Lower lobe of right lung (tissue), 2 donors: ENCODE measurements at regions not wholly inside any gene's neighbourhood (a gene's known extent, or its start where the extent isn't known, plus 50 kb on each side); places are given as distances from the start of the nearest gene placed in this dataset.

Source experiments
- ATAC-seq, 2 donors: fragments of 200-7000 bp; cut with Tn5 transposase; one replicate each; pipeline ENCODE4 v1.9.1; 2020 to 2022; ENCODE audit warnings: mild to moderate bottlenecking in 2 of 2, moderate library complexity in 2 of 2
- DNase-seq: peaks from one replicate; pipeline ENCODE4 v3.0.0-alpha.2; 2020
- H3K27ac ChIP-seq: fragments of 200-600 bp; one replicate; pipeline ENCODE4 v1.8.0; 2022
- H3K27me3 ChIP-seq: fragments of 200-600 bp; one replicate; pipeline ENCODE4 v1.8.0; 2022; ENCODE audit warnings: low read depth
- H3K36me3 ChIP-seq: fragments of 200-600 bp; one replicate; pipeline ENCODE4 v1.8.0; 2022; ENCODE audit warnings: mild to moderate bottlenecking
- H3K4me1 ChIP-seq: fragments of 200-600 bp; one replicate; pipeline ENCODE4 v1.8.0; 2022
- H3K4me3 ChIP-seq: fragments of 200-600 bp; one replicate; pipeline ENCODE4 v1.8.0; 2022; ENCODE audit warnings: mild to moderate bottlenecking
- H3K9me3 ChIP-seq: fragments of 200-600 bp; one replicate; pipeline ENCODE4 v1.8.0; 2022
- intact Hi-C: fragments of 100-400 bp; cut with DNase I; formaldehyde crosslinking; loops from one replicate; pipeline ENCODE4 v1.11.0; 2022
- TF ChIP-seq, protein P1 (sequence below): fragments of 200-600 bp; IDR thresholded peaks from one replicate; pipeline ENCODE4 v1.8.0; 2022; ENCODE audit warnings: antibody characterized with exemption, mild to moderate bottlenecking
- donor health status: DM: no; HTN: yes; CAD: no; lungs with severe emphysema.

DNA sequence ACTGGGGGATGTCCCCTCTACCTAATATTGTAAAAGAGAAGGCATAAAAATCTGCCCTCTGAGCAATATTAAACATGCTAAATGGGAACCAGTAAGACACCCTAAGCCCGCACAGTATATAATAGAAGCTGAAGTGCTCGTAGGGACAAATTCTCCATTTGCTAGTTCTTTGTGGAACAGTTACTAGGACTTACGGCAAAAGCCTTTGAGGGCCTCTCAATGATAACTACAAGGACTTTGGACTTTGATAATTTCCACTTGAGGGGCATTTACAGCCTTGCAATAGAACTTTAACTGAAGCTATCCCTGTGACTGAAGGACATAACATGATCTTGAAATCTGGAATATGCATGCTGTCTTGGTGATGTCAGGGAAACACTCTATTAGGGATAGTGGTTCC, 111.5 kb upstream of the IFNG-AS1 start:
- Histone ChIP-seq H3K27me3 (no peaks in the 10 kb centered on the region), H3K9me3 (no peaks in the 10 kb centered on the region), H3K4me3 (no peak overlapping the region), H3K36me3 (no peaks in the 10 kb centered on the region), H3K27ac (no peak overlapping the region), H3K4me1 (no peaks in the 10 kb centered on the region)
- peak; percentile 42 to 56 for ATAC-seq
- no peak for DNase-seq
- intact Hi-C loops: no loop called here
- TF ChIP-seq, protein P1, sequence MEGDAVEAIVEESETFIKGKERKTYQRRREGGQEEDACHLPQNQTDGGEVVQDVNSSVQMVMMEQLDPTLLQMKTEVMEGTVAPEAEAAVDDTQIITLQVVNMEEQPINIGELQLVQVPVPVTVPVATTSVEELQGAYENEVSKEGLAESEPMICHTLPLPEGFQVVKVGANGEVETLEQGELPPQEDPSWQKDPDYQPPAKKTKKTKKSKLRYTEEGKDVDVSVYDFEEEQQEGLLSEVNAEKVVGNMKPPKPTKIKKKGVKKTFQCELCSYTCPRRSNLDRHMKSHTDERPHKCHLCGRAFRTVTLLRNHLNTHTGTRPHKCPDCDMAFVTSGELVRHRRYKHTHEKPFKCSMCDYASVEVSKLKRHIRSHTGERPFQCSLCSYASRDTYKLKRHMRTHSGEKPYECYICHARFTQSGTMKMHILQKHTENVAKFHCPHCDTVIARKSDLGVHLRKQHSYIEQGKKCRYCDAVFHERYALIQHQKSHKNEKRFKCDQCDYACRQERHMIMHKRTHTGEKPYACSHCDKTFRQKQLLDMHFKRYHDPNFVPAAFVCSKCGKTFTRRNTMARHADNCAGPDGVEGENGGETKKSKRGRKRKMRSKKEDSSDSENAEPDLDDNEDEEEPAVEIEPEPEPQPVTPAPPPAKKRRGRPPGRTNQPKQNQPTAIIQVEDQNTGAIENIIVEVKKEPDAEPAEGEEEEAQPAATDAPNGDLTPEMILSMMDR: no peak

DNA sequence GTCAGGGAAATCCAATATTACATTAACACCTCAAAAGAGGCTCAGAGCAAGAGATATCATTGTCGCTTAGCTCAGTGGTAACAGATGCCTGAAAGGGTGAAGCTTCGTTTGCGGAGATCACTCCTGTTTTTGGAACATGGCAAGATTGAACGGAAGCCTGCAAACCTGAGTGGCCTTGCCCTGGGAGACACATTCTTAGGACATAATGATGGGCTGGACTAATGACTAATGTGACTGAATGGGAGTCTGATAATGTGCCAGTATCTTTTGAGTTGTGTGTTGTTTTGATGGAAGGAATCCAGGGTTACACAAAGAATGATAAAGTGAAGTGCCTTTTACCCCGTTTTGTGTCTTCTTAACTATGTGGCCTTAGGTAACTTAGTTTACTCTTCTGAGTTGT, 109.3 kb upstream of the IFNG-AS1 start:
- TF ChIP-seq, protein P1: no peak
- no peak overlapping the region for H3K4me3 ChIP-seq
- H3K36me3 ChIP-seq: no peaks in the 10 kb centered on the region
- H3K9me3 ChIP-seq: no peaks in the 10 kb centered on the region
- no peak for DNase-seq
- no peaks in the 10 kb centered on the region for H3K27me3 ChIP-seq
- no peak overlapping the region for H3K27ac ChIP-seq
- ATAC-seq: no peak
- intact Hi-C loops: no loop called here
- no peaks in the 10 kb centered on the region for H3K4me1 ChIP-seq

DNA sequence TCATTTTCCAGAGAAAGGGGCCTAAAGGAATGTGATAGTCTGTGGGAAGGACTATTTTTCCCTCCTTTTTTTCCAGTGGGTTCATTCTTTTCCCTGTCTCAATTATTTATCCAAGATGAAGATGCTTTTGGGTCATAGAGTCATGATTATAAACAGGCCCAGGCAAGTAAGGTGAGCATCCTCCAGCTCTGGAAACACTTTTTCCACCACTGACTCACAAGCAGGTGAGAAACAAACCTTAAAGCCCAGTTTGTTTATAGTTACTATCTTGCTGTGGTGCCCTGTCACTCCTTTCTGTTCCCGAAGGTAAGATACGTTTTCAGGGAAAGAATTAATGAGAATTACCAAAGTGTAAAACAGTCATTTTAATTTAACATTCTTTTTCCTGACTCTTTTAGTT, 107.7 kb upstream of the IFNG-AS1 start:
- DNase-seq: no peak
- no peak overlapping the region for H3K4me3 ChIP-seq
- H3K9me3 ChIP-seq: no peaks in the 10 kb centered on the region
- intact Hi-C loops: no loop called here
- H3K4me1 ChIP-seq: peaks cover 4% of the 10 kb centered on the region
- no peaks in the 10 kb centered on the region for H3K27me3 ChIP-seq
- H3K36me3 ChIP-seq: no peaks in the 10 kb centered on the region
- no peak overlapping the region for H3K27ac ChIP-seq
- ATAC-seq: no peak
- TF ChIP-seq, protein P1: no peak

- no peak overlapping the region for H3K27ac ChIP-seq
- no peaks in the 10 kb centered on the region for H3K36me3 ChIP-seq
- H3K27me3 ChIP-seq: no peaks in the 10 kb centered on the region
- DNase-seq (no peak), ATAC-seq (no peak)
- TF ChIP-seq, protein P1: no peak
- intact Hi-C loops: no loop called here
- H3K9me3 ChIP-seq: no peaks in the 10 kb centered on the region
- H3K4me3 ChIP-seq: no peak overlapping the region
- H3K4me1 ChIP-seq: peaks cover 4% of the 10 kb centered on the region
These were observed 104.7 kb upstream of the IFNG-AS1 start for GRCh38 chr12:67884596-67884995.

DNA sequence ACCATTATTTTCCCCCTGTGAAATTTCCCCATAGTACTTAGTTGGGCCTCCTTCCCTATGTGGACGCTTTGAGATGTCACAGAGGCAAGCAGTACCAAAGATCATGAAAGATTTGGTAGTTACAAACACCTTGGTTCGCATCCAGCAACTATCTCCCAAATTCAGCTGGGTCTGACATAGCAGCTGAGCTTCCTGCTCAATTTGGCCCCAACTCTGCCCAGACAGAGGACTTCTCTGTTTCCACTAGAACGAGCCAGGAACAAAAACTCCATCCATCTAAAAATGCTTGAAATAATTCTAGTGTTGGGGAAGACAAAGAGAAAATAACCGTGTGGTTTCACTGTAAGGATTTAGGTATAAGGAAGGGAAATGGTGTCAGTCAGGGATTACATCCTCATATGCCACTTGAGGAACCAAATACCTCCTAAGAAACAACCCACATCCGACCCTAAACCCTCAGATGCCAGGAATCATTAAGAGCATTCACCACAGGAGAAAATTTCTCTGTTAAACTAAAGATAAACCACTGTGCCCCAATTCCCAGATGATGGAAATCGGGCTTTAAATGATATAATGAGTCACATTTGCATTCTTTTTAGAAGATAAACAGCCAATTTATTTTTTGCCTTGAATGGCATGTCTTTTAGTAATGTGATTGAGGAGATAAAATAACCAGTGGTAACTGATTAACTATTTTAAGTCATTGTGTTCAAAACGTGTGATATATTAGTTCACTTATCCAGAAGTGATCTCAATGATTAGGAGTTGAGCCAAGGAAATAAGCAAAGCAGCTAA, 103.7 kb upstream of the IFNG-AS1 start:
- intact Hi-C loops: no loop called here
- Histone ChIP-seq H3K4me3 (no peak overlapping the region), H3K9me3 (no peaks in the 10 kb centered on the region), H3K27me3 (no peaks in the 10 kb centered on the region), H3K27ac (no peak overlapping the region), H3K4me1 (peaks cover 4% of the 10 kb centered on the region), H3K36me3 (no peaks in the 10 kb centered on the region)
- TF ChIP-seq, protein P1: no peak
- DNase-seq: no peak
- ATAC-seq: no peak
